ENCODE measurements at regions not wholly inside any gene's neighbourhood (a gene's known extent, or its start where the extent isn't known, plus 50 kb on each side); places are given as distances from the start of the nearest gene placed in this dataset.

DNA sequence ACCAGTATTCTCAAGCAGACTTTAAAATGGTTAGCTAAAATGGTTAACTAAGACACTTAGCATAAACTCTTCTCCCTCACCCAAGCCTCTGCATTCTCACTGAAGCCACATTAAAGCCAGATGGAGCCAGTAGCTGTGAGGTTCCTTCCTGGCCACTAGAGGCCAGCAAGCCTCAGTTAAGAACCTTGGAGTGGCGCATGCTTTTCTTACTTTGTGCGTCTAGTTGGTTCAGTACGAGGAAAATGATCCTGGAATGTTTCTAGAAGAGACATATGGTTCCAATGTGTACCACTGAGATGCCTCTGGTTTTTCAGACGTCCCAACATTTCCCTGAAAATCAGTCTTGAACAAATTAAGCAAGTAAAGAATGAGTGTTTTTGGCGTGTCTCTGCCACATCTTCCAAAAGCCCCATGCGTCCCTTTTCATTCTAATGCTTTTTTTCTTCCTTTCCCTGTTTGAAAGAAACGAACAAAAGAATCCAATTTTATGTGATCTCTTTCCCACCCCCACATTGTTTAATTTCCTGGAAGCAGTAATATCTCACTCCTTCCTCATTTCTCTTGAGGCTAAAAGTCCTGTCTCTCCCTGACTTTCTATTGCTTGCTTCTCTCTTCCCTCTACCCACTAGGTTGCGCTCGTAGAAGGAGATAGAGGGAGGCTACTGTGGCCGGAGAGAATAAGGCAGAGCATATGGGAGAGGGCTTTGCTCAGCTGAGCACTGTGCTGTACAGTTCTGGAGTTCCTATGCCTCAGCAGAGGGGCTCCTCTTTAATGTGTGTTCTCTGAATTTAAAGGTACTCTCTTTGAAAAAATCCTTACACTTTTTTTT is 82.9 kb upstream of the TAB3 start:
- Histone ChIP-seq H3K79me2 (no peaks in the 10 kb centered on the region), H3K27me3 (no peaks in the 10 kb centered on the region), H3K9me3 (ENCODE audit: low read depth) (no peaks in the 10 kb centered on the region), H3K4me1 (ENCODE audit: insufficient read depth) (no peaks in the 10 kb centered on the region), H4K20me1 (ENCODE audit: insufficient read depth, poor library complexity, severe bottlenecking) (no peaks in the 10 kb centered on the region), H3K27ac (peak overlapping the region; percentile 14), H2AFZ (peak overlapping the region; percentile 73), H3K9me2 (replicated peaks; ENCODE audit: insufficient read depth) (no peaks in the 10 kb centered on the region), H3K4me3 (no peak overlapping the region), H3K4me2 (peak overlapping the region; percentile 70), H3K36me3 (replicated peaks; ENCODE audit: insufficient read depth, low read depth) (no peaks in the 10 kb centered on the region)
- DNase-seq (ENCODE audit: low spot score), result peak; percentile 65
- 47% methylated on average over 10 of the region's 10 CpGs for WGBS (ENCODE audit: low lambda C conversion rate, missing lambda C conversion rate)
- TF ChIP-seq EZH2phosphoT487 (IDR thresholded peaks at IDR 0.05; ENCODE audit: low read depth, severe bottlenecking, unreplicated experiment), result no peak
- no peak for TF ChIP-seq EZH2 (IDR thresholded peaks at IDR 0.05; ENCODE audit: borderline replicate concordance)
- TF ChIP-seq, protein P1, sequence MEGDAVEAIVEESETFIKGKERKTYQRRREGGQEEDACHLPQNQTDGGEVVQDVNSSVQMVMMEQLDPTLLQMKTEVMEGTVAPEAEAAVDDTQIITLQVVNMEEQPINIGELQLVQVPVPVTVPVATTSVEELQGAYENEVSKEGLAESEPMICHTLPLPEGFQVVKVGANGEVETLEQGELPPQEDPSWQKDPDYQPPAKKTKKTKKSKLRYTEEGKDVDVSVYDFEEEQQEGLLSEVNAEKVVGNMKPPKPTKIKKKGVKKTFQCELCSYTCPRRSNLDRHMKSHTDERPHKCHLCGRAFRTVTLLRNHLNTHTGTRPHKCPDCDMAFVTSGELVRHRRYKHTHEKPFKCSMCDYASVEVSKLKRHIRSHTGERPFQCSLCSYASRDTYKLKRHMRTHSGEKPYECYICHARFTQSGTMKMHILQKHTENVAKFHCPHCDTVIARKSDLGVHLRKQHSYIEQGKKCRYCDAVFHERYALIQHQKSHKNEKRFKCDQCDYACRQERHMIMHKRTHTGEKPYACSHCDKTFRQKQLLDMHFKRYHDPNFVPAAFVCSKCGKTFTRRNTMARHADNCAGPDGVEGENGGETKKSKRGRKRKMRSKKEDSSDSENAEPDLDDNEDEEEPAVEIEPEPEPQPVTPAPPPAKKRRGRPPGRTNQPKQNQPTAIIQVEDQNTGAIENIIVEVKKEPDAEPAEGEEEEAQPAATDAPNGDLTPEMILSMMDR (IDR thresholded peaks at IDR 0.05; ENCODE audit: poor library complexity), result peak; percentile 56

DNA sequence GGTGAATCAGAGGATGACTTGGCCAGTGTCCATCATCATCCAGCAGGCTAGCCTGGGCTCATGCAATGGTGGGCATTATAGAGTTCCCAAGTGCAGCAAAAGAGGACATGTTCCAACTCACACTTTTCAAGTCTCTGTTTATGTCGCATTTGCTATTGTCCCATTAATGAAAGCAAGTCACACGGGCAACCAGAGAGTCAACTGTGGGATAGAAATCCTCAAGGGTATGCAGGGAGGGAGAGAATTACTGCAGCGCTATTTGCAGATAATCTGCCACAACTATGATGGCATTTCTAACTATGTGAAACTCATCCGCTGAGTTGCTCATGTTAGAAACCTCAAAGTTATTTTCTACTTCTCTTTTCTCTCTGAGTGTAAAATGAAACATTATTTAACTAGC is 78.5 kb upstream of the TAB3 start:
- no peaks in the 10 kb centered on the region for H3K79me2 ChIP-seq
- DNase-seq (ENCODE audit: low spot score), result no peak

DNA sequence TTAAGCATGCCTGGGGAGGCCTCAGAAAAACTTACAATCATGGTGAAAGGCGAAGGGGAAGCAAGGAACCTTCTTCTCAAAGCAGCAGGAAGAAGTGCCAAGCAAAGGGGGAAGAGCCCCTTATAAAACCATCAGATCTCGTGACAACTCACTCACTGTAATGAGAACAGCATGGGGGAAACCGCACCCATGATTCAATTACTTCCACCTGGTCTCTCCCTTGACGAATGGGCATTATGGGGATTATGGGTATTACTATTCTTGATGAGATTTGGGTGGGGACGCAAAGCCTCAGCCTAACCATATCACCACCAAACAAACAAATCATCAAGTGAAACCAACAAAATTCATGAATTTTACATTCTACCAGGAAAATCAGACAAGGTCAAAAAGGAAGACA is 76.7 kb upstream of the TAB3 start:
- DNase-seq (ENCODE audit: low spot score), result no peak
- no peaks in the 10 kb centered on the region for H3K36me3 ChIP-seq (replicated peaks; ENCODE audit: insufficient read depth, low read depth)
- H3K27me3 ChIP-seq, result no peaks in the 10 kb centered on the region
- no peaks in the 10 kb centered on the region for H3K9me2 ChIP-seq (replicated peaks; ENCODE audit: insufficient read depth)
- H3K4me3 ChIP-seq, result no peak overlapping the region
- WGBS (ENCODE audit: low lambda C conversion rate, missing lambda C conversion rate), result 78% methylated on average over 5 of the region's 5 CpGs
- no peaks in the 10 kb centered on the region for H3K9me3 ChIP-seq (ENCODE audit: low read depth)
- no peak overlapping the region for H2AFZ ChIP-seq
- TF ChIP-seq EZH2 (IDR thresholded peaks at IDR 0.05; ENCODE audit: borderline replicate concordance) (no peak), EZH2phosphoT487 (IDR thresholded peaks at IDR 0.05; ENCODE audit: low read depth, severe bottlenecking, unreplicated experiment) (no peak)
- TF ChIP-seq, protein P1 (IDR thresholded peaks at IDR 0.05; ENCODE audit: poor library complexity), result no peak
- H3K27ac ChIP-seq, result no peak overlapping the region
- H4K20me1 ChIP-seq (ENCODE audit: insufficient read depth, poor library complexity, severe bottlenecking), result no peaks in the 10 kb centered on the region
- H3K4me2 ChIP-seq, result no peak overlapping the region
- no peaks in the 10 kb centered on the region for H3K4me1 ChIP-seq (ENCODE audit: insufficient read depth)
- no peaks in the 10 kb centered on the region for H3K79me2 ChIP-seq

More for the DNA sequence above, 78.5 kb upstream of the TAB3 start:
- WGBS (ENCODE audit: low lambda C conversion rate, missing lambda C conversion rate), result 85% methylated on average over 4 of the region's 4 CpGs
- Histone ChIP-seq H3K4me1 (ENCODE audit: insufficient read depth) (no peaks in the 10 kb centered on the region), H3K4me2 (no peak overlapping the region), H3K36me3 (replicated peaks; ENCODE audit: insufficient read depth, low read depth) (no peaks in the 10 kb centered on the region), H4K20me1 (ENCODE audit: insufficient read depth, poor library complexity, severe bottlenecking) (no peaks in the 10 kb centered on the region), H3K4me3 (no peak overlapping the region), H3K27ac (no peak overlapping the region), H2AFZ (no peak overlapping the region), H3K27me3 (no peaks in the 10 kb centered on the region), H3K9me3 (ENCODE audit: low read depth) (no peaks in the 10 kb centered on the region), H3K9me2 (replicated peaks; ENCODE audit: insufficient read depth) (no peaks in the 10 kb centered on the region)
- TF ChIP-seq, protein P1 (IDR thresholded peaks at IDR 0.05; ENCODE audit: poor library complexity), result no peak
- TF ChIP-seq EZH2phosphoT487 (IDR thresholded peaks at IDR 0.05; ENCODE audit: low read depth, severe bottlenecking, unreplicated experiment), result no peak
- TF ChIP-seq EZH2 (IDR thresholded peaks at IDR 0.05; ENCODE audit: borderline replicate concordance), result no peak

Data from hepatocyte (in vitro differentiated cells).